ENCODE measurements at regions not wholly inside any gene's neighbourhood (a gene's known extent, or its start where the extent isn't known, plus 50 kb on each side); places are given as distances from the start of the nearest gene placed in this dataset.

DNA sequence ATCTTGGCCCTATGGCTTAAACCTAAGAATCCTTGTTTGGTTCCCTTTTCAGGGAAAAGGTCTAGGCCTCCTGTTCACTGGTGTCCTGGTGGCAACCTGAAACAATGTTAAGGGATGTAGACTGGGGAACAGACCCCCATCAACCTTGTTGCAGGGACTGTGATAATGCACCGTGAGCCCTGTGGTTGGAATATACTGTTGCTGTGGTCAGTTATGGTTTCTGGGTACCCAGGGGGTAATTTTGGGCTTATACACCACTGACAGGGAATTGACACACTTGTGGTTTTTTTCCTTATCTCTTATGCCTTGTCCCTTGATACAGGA, 64.0 kb upstream of the WDR1 start:
- TF ChIP-seq, protein P1, sequence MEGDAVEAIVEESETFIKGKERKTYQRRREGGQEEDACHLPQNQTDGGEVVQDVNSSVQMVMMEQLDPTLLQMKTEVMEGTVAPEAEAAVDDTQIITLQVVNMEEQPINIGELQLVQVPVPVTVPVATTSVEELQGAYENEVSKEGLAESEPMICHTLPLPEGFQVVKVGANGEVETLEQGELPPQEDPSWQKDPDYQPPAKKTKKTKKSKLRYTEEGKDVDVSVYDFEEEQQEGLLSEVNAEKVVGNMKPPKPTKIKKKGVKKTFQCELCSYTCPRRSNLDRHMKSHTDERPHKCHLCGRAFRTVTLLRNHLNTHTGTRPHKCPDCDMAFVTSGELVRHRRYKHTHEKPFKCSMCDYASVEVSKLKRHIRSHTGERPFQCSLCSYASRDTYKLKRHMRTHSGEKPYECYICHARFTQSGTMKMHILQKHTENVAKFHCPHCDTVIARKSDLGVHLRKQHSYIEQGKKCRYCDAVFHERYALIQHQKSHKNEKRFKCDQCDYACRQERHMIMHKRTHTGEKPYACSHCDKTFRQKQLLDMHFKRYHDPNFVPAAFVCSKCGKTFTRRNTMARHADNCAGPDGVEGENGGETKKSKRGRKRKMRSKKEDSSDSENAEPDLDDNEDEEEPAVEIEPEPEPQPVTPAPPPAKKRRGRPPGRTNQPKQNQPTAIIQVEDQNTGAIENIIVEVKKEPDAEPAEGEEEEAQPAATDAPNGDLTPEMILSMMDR (IDR thresholded peaks at IDR 0.05) = no peak
- TF ChIP-seq POLR2A (IDR thresholded peaks at IDR 0.05) = no peak

Data from transverse colon (tissue), 3 donors.